Right atrium auricular region (tissue), 2 donors: ENCODE measurements at regions not wholly inside any gene's neighbourhood (a gene's known extent, or its start where the extent isn't known, plus 50 kb on each side); places are given as distances from the start of the nearest gene placed in this dataset.

Source experiments
- DNase-seq: peaks from one replicate; pipeline ENCODE4 v3.0.0-alpha.2; 2019; ENCODE audit warnings: low spot score
- H3K27ac ChIP-seq, 2 donors: fragments of 200-600 bp; sonication (generic); 1 replicate in 1 of 2; 2 replicates in 1 of 2; pipeline ENCODE4 v1.5.1; 2016 to 2019
- H3K27me3 ChIP-seq, 2 donors: fragments of 200-600 bp; sonication (generic); one replicate each; pipeline versions ENCODE4 v1.5.1 to v1.6.0; 2017 to 2019
- H3K36me3 ChIP-seq: fragments of 200-600 bp; sonication (generic); one replicate; pipeline ENCODE4 v1.5.1; 2016
- H3K4me1 ChIP-seq, 2 donors: fragments of 200-600 bp; sonication (generic); one replicate each; pipeline versions ENCODE4 v1.5.1 to v1.6.0; 2017 to 2019
- H3K4me3 ChIP-seq, 2 donors: fragments of 200-600 bp; sonication (generic); 1 replicate in 1 of 2; 2 replicates in 1 of 2; pipeline ENCODE4 v1.5.1; 2017 to 2019; ENCODE audit warnings: mild to moderate bottlenecking in 1 of 2, moderate library complexity in 1 of 2
- H3K9me3 ChIP-seq, 2 donors: fragments of 200-600 bp; sonication (generic); one replicate each; pipeline ENCODE4 v1.5.1; 2019
- CTCF ChIP-seq, 2 donors: fragments of 200-600 bp; sonication (generic); IDR thresholded peaks; one replicate each; pipeline ENCODE4 v1.5.1; 2019; ENCODE audit warnings: antibody characterized with exemption in 2 of 2

- no peak for DNase-seq
- no peak for TF ChIP-seq CTCF (IDR thresholded peaks at IDR 0.05)
- Histone ChIP-seq H3K27ac (no peak overlapping the region), H3K4me3 (no peak overlapping the region), H3K36me3 (no peaks in the 10 kb centered on the region), H3K4me1 (no peaks in the 10 kb centered on the region), H3K27me3 (no peaks in the 10 kb centered on the region), H3K9me3 (no peaks in the 10 kb centered on the region)
Observed at GRCh38 chr10:78815702-78816334, 252.9 kb upstream of the ZMIZ1 start.

- no peak overlapping the region for H3K4me3 ChIP-seq
- DNase-seq: no peak
- TF ChIP-seq CTCF (IDR thresholded peaks at IDR 0.05): no peak
- no peaks in the 10 kb centered on the region for H3K4me1 ChIP-seq
- H3K36me3 ChIP-seq: no peaks in the 10 kb centered on the region
- no peak overlapping the region for H3K27ac ChIP-seq
- H3K9me3 ChIP-seq: peaks cover 0 to 1% of the 10 kb centered on the region in 2 donors
- no peaks in the 10 kb centered on the region for H3K27me3 ChIP-seq
Observed at GRCh38 chr10:78817361-78817760, 251.4 kb upstream of the ZMIZ1 start.

- H3K4me3 ChIP-seq: no peak overlapping the region
- H3K36me3 ChIP-seq: no peaks in the 10 kb centered on the region
- peaks cover 0 to 6% of the 10 kb centered on the region in 2 donors for H3K9me3 ChIP-seq
- DNase-seq: no peak
- H3K27ac ChIP-seq: no peak overlapping the region
- no peaks in the 10 kb centered on the region for H3K4me1 ChIP-seq
- no peak for TF ChIP-seq CTCF (IDR thresholded peaks at IDR 0.05)
- H3K27me3 ChIP-seq: no peaks in the 10 kb centered on the region
Observed at GRCh38 chr10:78817804-78818203, 251.0 kb upstream of the ZMIZ1 start.

GRCh38 chr10:78819361-78820006 lies 249.3 kb upstream of the ZMIZ1 start:
- no peak overlapping the region for H3K4me3 ChIP-seq
- no peaks in the 10 kb centered on the region for H3K4me1 ChIP-seq
- no peak for TF ChIP-seq CTCF (IDR thresholded peaks at IDR 0.05)
- H3K36me3 ChIP-seq: no peaks in the 10 kb centered on the region
- H3K27me3 ChIP-seq: no peaks in the 10 kb centered on the region
- DNase-seq: no peak
- H3K27ac ChIP-seq: no peak overlapping the region
- H3K9me3 ChIP-seq: peaks cover 0 to 9% of the 10 kb centered on the region in 2 donors

- Histone ChIP-seq H3K27ac (no peak overlapping the region), H3K9me3 (peaks cover 0 to 9% of the 10 kb centered on the region in 2 donors), H3K27me3 (no peaks in the 10 kb centered on the region), H3K36me3 (no peaks in the 10 kb centered on the region), H3K4me3 (no peak overlapping the region), H3K4me1 (no peaks in the 10 kb centered on the region)
- no peak for DNase-seq
- no peak for TF ChIP-seq CTCF (IDR thresholded peaks at IDR 0.05)
Observed at GRCh38 chr10:78820007-78820362, 248.8 kb upstream of the ZMIZ1 start.

GRCh38 chr10:78821052-78821451 lies 247.7 kb upstream of the ZMIZ1 start:
- no peak for TF ChIP-seq CTCF (IDR thresholded peaks at IDR 0.05)
- H3K4me1 ChIP-seq: no peaks in the 10 kb centered on the region
- DNase-seq: no peak
- no peak overlapping the region for H3K4me3 ChIP-seq
- H3K9me3 ChIP-seq: peaks cover 0 to 9% of the 10 kb centered on the region in 2 donors
- H3K27ac ChIP-seq: no peak overlapping the region
- no peaks in the 10 kb centered on the region for H3K36me3 ChIP-seq
- H3K27me3 ChIP-seq: no peaks in the 10 kb centered on the region
